ENCODE measurements at regions not wholly inside any gene's neighbourhood (a gene's known extent, or its start where the extent isn't known, plus 50 kb on each side); places are given as distances from the start of the nearest gene placed in this dataset.

- no peak for TF ChIP-seq POLR2A (IDR thresholded peaks at IDR 0.05)
- TF ChIP-seq, protein P1, sequence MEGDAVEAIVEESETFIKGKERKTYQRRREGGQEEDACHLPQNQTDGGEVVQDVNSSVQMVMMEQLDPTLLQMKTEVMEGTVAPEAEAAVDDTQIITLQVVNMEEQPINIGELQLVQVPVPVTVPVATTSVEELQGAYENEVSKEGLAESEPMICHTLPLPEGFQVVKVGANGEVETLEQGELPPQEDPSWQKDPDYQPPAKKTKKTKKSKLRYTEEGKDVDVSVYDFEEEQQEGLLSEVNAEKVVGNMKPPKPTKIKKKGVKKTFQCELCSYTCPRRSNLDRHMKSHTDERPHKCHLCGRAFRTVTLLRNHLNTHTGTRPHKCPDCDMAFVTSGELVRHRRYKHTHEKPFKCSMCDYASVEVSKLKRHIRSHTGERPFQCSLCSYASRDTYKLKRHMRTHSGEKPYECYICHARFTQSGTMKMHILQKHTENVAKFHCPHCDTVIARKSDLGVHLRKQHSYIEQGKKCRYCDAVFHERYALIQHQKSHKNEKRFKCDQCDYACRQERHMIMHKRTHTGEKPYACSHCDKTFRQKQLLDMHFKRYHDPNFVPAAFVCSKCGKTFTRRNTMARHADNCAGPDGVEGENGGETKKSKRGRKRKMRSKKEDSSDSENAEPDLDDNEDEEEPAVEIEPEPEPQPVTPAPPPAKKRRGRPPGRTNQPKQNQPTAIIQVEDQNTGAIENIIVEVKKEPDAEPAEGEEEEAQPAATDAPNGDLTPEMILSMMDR (IDR thresholded peaks at IDR 0.05), result no peak
- no peak for TF ChIP-seq POLR2AphosphoS5 (IDR thresholded peaks at IDR 0.05)
These were observed 482.7 kb upstream of the MPDZ start for GRCh38 chr9:13762209-13762608.

Data from stomach (tissue), 4 donors.